Suprapubic skin (tissue), 4 donors: ENCODE measurements at regions not wholly inside any gene's neighbourhood (a gene's known extent, or its start where the extent isn't known, plus 50 kb on each side); places are given as distances from the start of the nearest gene placed in this dataset.

Experiments
- DNase-seq, 2 donors: peaks; one replicate each; pipeline ENCODE4 v3.0.0-alpha.2; 2019; ENCODE audit warnings: low spot score in 2 of 2
- H3K27ac ChIP-seq: fragments of 200-600 bp; sonication (generic); one replicate; pipeline ENCODE4 v1.5.1; 2019
- H3K27me3 ChIP-seq: fragments of 200-600 bp; sonication (generic); one replicate; pipeline ENCODE4 v1.5.1; 2019
- H3K36me3 ChIP-seq: fragments of 200-600 bp; sonication (generic); one replicate; pipeline ENCODE4 v1.5.1; 2019
- H3K4me1 ChIP-seq: fragments of 200-600 bp; sonication (generic); one replicate; pipeline ENCODE4 v1.5.1; 2019
- H3K4me3 ChIP-seq: fragments of 200-600 bp; sonication (generic); one replicate; pipeline ENCODE4 v1.5.1; 2019; ENCODE audit warnings: mild to moderate bottlenecking
- H3K9me3 ChIP-seq: fragments of 200-600 bp; sonication (generic); one replicate; pipeline ENCODE4 v1.5.1; 2019
- EP300 ChIP-seq: sonication (generic); formaldehyde crosslinking; IDR thresholded peaks from one replicate; pipeline ENCODE4 v1.6.1; 2017; ENCODE audit warnings: antibody characterized with exemption
- POLR2A ChIP-seq, 2 donors: fragments of 450-650 bp; IDR thresholded peaks; one replicate each; pipeline ENCODE4 v1.6.1; 2017; ENCODE audit warnings: antibody characterized with exemption in 2 of 2, mild to moderate bottlenecking in 2 of 2, moderate library complexity in 2 of 2
- POLR2AphosphoS5 ChIP-seq, 3 donors: sonication (generic); formaldehyde crosslinking; IDR thresholded peaks; one replicate each; pipeline ENCODE4 v1.6.1; 2017; ENCODE audit warnings: antibody characterized with exemption in 3 of 3
- WGBS: methylation state at CpG from one replicate; pipeline ENCODE4 v1.1.5; 2018; 5-methylcytosine and 5-hydroxymethylcytosine counted together
- TF ChIP-seq, protein P1 (sequence below), 2 donors: fragments of 200-600 bp in 1 of 2; fragments of 450-650 bp in 1 of 2; sonication (generic) in 1 of 2; IDR thresholded peaks; one replicate each; pipeline ENCODE4 v1.5.1; 2016 to 2019; ENCODE audit warnings: antibody characterized with exemption in 2 of 2, mild to moderate bottlenecking in 1 of 2, moderate library complexity in 1 of 2

DNA sequence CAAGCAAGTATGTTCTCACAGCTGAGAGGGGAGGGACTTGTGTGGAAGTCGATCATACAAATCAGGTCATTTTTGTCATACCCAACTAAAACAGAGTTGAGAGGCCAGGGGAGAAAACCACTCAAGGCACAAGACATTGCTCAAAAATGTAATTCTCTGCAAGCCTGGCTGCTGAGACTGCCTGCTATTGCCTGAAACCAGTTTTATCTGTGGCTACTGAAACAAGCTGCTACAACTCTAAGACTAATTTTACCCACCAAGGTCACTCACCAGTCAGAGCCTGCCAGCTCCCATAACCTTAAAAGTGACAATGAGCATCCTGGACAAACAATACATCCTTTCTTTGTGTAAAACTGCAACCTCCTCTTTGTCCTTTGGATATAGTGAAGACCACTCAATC lies 54.1 kb upstream of the CST7 start:
- no peak overlapping the region for H3K27ac ChIP-seq
- no peaks in the 10 kb centered on the region for H3K27me3 ChIP-seq
- H3K36me3 ChIP-seq, result no peaks in the 10 kb centered on the region
- WGBS, result 53% methylated on average over 1 of the region's 1 CpG
- no peaks in the 10 kb centered on the region for H3K9me3 ChIP-seq
- no peak overlapping the region for H3K4me3 ChIP-seq
- no peak for DNase-seq
- TF ChIP-seq, protein P1, sequence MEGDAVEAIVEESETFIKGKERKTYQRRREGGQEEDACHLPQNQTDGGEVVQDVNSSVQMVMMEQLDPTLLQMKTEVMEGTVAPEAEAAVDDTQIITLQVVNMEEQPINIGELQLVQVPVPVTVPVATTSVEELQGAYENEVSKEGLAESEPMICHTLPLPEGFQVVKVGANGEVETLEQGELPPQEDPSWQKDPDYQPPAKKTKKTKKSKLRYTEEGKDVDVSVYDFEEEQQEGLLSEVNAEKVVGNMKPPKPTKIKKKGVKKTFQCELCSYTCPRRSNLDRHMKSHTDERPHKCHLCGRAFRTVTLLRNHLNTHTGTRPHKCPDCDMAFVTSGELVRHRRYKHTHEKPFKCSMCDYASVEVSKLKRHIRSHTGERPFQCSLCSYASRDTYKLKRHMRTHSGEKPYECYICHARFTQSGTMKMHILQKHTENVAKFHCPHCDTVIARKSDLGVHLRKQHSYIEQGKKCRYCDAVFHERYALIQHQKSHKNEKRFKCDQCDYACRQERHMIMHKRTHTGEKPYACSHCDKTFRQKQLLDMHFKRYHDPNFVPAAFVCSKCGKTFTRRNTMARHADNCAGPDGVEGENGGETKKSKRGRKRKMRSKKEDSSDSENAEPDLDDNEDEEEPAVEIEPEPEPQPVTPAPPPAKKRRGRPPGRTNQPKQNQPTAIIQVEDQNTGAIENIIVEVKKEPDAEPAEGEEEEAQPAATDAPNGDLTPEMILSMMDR (IDR thresholded peaks at IDR 0.05), result no peak
- TF ChIP-seq EP300 (no peak), POLR2AphosphoS5 (IDR thresholded peaks at IDR 0.05) (no peak), POLR2A (IDR thresholded peaks at IDR 0.05) (no peak)
- no peaks in the 10 kb centered on the region for H3K4me1 ChIP-seq

GRCh38 chr20:24895431-24895830 lies 53.6 kb upstream of the CST7 start:
- 83% methylated on average over 7 of the region's 7 CpGs for WGBS
- Histone ChIP-seq H3K4me1 (no peaks in the 10 kb centered on the region), H3K27me3 (no peaks in the 10 kb centered on the region), H3K4me3 (no peak overlapping the region), H3K27ac (no peak overlapping the region), H3K36me3 (no peaks in the 10 kb centered on the region), H3K9me3 (no peaks in the 10 kb centered on the region)
- no peak for DNase-seq
- TF ChIP-seq POLR2AphosphoS5 (IDR thresholded peaks at IDR 0.05) (no peak), EP300 (no peak), POLR2A (IDR thresholded peaks at IDR 0.05) (no peak)
- TF ChIP-seq, protein P1 (IDR thresholded peaks at IDR 0.05), result no peak

DNA sequence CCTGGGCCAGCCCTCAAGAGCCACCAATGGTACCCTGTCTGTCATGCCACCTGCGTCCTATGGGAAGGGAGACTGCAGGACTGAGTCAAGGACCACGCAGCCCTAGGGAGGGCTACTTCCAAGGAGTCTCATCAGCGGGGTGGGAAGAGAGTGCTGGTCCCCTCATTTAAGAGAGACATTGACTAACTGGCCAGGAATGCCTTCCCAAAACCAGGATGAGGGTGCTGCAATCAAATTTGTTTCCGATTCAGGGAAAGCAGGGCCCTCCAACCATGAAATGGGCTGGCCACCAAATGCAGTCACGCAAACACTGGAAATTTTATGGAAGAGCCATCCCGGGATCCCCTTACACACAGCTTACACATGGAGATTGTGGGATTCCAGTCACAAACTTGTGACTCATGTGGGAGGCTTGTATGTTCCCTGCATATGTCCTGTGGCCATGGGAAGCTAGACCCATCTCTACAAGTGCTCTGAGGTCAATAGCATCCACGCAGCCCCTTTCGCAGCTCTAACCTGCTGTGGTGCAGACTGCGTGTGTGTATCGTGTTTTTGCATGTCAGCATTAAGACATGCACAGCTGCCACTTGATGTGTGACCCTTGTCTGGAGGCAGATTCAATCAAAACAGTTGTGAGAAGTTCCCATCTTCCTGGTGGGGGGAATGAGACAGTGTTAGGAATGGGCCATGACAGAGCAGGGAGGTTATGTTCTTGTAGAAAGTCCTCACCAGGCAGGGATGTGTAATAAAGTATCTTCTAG lies 53.0 kb upstream of the CST7 start:
- Histone ChIP-seq H3K27me3 (no peaks in the 10 kb centered on the region), H3K9me3 (no peaks in the 10 kb centered on the region)
- 92% methylated on average over 10 of the region's 10 CpGs for WGBS

DNA sequence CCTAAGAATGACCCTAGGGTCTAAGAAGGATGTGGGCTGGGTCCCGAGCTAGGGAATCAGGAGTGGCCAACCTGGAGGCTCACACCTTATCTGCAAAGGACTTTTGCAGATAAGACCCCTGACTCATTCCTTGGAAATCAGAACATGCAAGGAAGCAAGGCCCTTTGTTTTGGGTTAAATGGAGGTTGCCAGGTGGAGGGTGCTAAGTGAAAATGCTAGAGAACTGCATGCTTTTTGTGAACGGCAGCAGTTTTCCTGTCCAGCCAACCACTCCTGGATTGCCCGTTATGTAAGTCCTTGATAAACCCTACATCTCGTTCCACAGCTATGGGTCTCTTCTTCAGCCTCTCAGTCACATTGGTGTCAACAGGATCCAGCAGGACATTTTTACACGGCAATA lies 52.1 kb upstream of the CST7 start:
- H3K27me3 ChIP-seq, result no peaks in the 10 kb centered on the region
- H3K36me3 ChIP-seq, result no peaks in the 10 kb centered on the region
- no peak overlapping the region for H3K4me3 ChIP-seq
- 80% methylated on average over 5 of the region's 5 CpGs for WGBS
- DNase-seq, result no peak
- H3K27ac ChIP-seq, result no peak overlapping the region
- no peaks in the 10 kb centered on the region for H3K4me1 ChIP-seq
- H3K9me3 ChIP-seq, result no peaks in the 10 kb centered on the region
- TF ChIP-seq POLR2AphosphoS5 (IDR thresholded peaks at IDR 0.05), result no peak
- TF ChIP-seq, protein P1 (IDR thresholded peaks at IDR 0.05), result no peak
- no peak for TF ChIP-seq EP300
- TF ChIP-seq POLR2A (IDR thresholded peaks at IDR 0.05), result no peak

More for the DNA sequence above, 53.0 kb upstream of the CST7 start:
- TF ChIP-seq POLR2A (IDR thresholded peaks at IDR 0.05) (no peak), POLR2AphosphoS5 (IDR thresholded peaks at IDR 0.05) (no peak), EP300 (no peak)
- TF ChIP-seq, protein P1 (IDR thresholded peaks at IDR 0.05), result no peak
- no peaks in the 10 kb centered on the region for H3K36me3 ChIP-seq
- H3K4me3 ChIP-seq, result no peak overlapping the region
- no peaks in the 10 kb centered on the region for H3K4me1 ChIP-seq
- no peak overlapping the region for H3K27ac ChIP-seq
- no peak for DNase-seq

DNA sequence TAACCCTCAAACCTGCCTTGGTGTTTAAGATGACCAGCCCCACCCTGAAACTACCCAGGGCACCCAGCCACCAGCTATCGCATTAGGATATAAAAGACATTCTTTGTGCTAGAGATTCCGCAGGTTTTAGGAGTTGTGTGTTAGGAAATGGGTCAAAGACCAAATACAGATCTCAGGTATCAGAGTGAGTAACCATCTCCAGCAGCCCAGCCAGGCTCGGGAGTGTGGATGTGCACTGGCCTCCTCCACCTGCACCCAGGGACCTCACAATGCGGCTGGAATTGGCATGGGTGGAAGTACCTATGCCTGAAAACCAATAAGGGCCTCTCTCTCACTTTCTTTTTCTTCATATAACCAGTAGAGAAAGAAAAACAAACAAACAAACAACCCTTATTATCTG lies 51.1 kb upstream of the CST7 start:
- no peak overlapping the region for H3K4me3 ChIP-seq
- no peaks in the 10 kb centered on the region for H3K36me3 ChIP-seq
- no peaks in the 10 kb centered on the region for H3K4me1 ChIP-seq
- TF ChIP-seq EP300 (no peak), POLR2A (IDR thresholded peaks at IDR 0.05) (no peak), POLR2AphosphoS5 (IDR thresholded peaks at IDR 0.05) (no peak)
- TF ChIP-seq, protein P1 (IDR thresholded peaks at IDR 0.05), result no peak
- H3K27me3 ChIP-seq, result no peaks in the 10 kb centered on the region
- no peak overlapping the region for H3K27ac ChIP-seq
- WGBS, result 82% methylated on average over 4 of the region's 4 CpGs
- no peaks in the 10 kb centered on the region for H3K9me3 ChIP-seq
- no peak for DNase-seq
